WTC11 (cell line): ENCODE measurements at regions not wholly inside any gene's neighbourhood (a gene's known extent, or its start where the extent isn't known, plus 50 kb on each side); places are given as distances from the start of the nearest gene placed in this dataset.

ENCODE experiments used
- CREM ChIP-seq: sonication (generic); formaldehyde crosslinking; IDR thresholded peaks from 2 replicates; pipeline ENCODE4 v1.8.1; 2022; ENCODE audit warnings: mild to moderate bottlenecking, missing genetic modification reagents, moderate library complexity
- FOXJ3 ChIP-seq: sonication (generic); formaldehyde crosslinking; IDR thresholded peaks from 2 replicates; pipeline ENCODE4 v1.9.0; 2021; ENCODE audit warnings: missing genetic modification reagents, mild to moderate bottlenecking, borderline replicate concordance
- ZNF232 ChIP-seq: sonication (generic); formaldehyde crosslinking; IDR thresholded peaks from 2 replicates; pipeline ENCODE4 v1.8.0; 2022; ENCODE audit warnings: mild to moderate bottlenecking, missing genetic modification reagents
- TF ChIP-seq, protein P1 (sequence below): fragments of 200-600 bp; IDR thresholded peaks from 2 replicates; pipeline ENCODE4 v1.8.0; 2022; ENCODE audit warnings: antibody characterized with exemption

DNA sequence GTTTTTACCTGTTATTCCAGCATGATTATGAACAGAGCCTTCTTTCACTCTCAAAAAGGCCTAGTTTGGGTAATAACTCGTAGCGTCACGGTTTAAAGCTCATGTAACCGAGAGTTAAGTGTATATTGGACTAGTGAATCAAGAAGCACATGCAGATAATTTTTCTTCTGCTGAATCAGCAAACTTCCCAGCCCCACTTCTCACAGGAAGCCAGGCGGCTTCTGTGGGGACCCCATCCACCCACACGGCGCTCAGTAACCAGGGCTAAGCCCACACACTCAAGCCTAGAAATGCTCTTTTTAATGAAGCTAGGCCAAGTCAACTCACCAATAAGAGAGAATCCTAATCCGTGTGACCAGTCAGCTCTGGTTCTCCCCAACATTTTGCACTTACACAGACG lies 191.2 kb upstream of the MGMT start:
- no peak for TF ChIP-seq CREM (CRISPR knock-in tag)
- TF ChIP-seq ZNF232 (CRISPR knock-in tag) = no peak
- TF ChIP-seq, protein P1, sequence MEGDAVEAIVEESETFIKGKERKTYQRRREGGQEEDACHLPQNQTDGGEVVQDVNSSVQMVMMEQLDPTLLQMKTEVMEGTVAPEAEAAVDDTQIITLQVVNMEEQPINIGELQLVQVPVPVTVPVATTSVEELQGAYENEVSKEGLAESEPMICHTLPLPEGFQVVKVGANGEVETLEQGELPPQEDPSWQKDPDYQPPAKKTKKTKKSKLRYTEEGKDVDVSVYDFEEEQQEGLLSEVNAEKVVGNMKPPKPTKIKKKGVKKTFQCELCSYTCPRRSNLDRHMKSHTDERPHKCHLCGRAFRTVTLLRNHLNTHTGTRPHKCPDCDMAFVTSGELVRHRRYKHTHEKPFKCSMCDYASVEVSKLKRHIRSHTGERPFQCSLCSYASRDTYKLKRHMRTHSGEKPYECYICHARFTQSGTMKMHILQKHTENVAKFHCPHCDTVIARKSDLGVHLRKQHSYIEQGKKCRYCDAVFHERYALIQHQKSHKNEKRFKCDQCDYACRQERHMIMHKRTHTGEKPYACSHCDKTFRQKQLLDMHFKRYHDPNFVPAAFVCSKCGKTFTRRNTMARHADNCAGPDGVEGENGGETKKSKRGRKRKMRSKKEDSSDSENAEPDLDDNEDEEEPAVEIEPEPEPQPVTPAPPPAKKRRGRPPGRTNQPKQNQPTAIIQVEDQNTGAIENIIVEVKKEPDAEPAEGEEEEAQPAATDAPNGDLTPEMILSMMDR = no peak
- TF ChIP-seq FOXJ3 = no peak
